Naive thymus-derived CD8-positive, alpha-beta T cell (primary cell): ENCODE measurements at regions not wholly inside any gene's neighbourhood (a gene's known extent, or its start where the extent isn't known, plus 50 kb on each side); places are given as distances from the start of the nearest gene placed in this dataset.

Experiments
- ATAC-seq, 2 donors: fragments of 150-1000 bp; cut with Tn5 transposase in 1 of 2; sonication (Bioruptor Pico), chemical (Tn5 transposase) in 1 of 2; 1 replicate in 1 of 2; 2 replicates in 1 of 2; pipeline ENCODE4 v1.10.0; 2021; ENCODE audit warnings: mild to moderate bottlenecking in 2 of 2, moderate library complexity in 2 of 2
- POLR2A ChIA-PET: fragments of 350-600 bp; sonication (Branson Sonifier 250); formaldehyde crosslinking; loops from one replicate; lab custom pipeline; 2021; ENCODE audit warnings: antibody characterized with exemption; lab: Charles Lee
- DNase-seq, 10 donors: peaks; one replicate each; pipeline versions ENCODE4 v3.0.0 to v3.0.0-alpha.2; 2020 to 2022
- H3K27ac Mint-ChIP-seq, 10 donors: one replicate each; pipeline ENCODE4 v1.8.0; 2020 to 2022; ENCODE audit warnings: mild to moderate bottlenecking in 10 of 10, mixed read lengths in 10 of 10, moderate library complexity in 4 of 10, inconsistent platforms in 1 of 10
- H3K27me3 Mint-ChIP-seq, 5 donors: one replicate each; pipeline ENCODE4 v1.8.0; 2021 to 2022; ENCODE audit warnings: mixed read lengths in 5 of 5
- H3K36me3 Mint-ChIP-seq, 3 donors: one replicate each; pipeline ENCODE4 v1.8.0; 2020 to 2022; ENCODE audit warnings: mixed read lengths in 3 of 3, mild to moderate bottlenecking in 2 of 3, inconsistent platforms in 1 of 3
- H3K4me1 Mint-ChIP-seq, 4 donors: one replicate each; pipeline ENCODE4 v1.8.0; 2021 to 2022; ENCODE audit warnings: mixed read lengths in 4 of 4
- H3K4me3 Mint-ChIP-seq, 10 donors: one replicate each; pipeline ENCODE4 v1.8.0; 2020 to 2022; ENCODE audit warnings: mild to moderate bottlenecking in 10 of 10, mixed read lengths in 10 of 10, moderate library complexity in 6 of 10, inconsistent platforms in 1 of 10
- H3K9me3 Mint-ChIP-seq, 9 donors: one replicate each; pipeline ENCODE4 v1.8.0; 2020 to 2022; ENCODE audit warnings: mixed read lengths in 9 of 9, mild to moderate bottlenecking in 3 of 9, inconsistent platforms in 1 of 9, moderate library complexity in 1 of 9

DNA sequence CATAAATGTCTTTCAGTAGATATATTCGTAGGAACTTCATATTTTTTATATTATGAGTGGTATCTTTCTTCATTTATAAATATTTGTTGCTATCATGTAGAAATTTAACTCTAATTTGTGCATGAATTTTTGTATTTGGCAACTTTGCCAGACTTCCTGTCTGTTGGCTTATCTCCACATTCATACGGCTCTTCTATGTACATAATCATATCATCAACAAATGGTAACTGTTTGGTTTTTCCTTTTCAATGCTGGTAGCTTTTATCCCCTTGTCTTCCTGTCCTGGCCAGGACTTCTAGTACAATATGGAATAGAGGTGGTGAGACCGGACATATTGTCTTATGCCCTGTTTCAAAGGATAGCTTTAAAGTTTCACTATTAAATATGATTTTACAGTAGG, 132.3 kb upstream of the COL5A1 start:
- no peak overlapping the region for H3K27ac Mint-ChIP-seq
- no peak for ATAC-seq
- no peak overlapping the region for H3K4me3 Mint-ChIP-seq
- no peaks in the 10 kb centered on the region for H3K36me3 Mint-ChIP-seq
- no peaks in the 10 kb centered on the region for H3K4me1 Mint-ChIP-seq
- DNase-seq, result no peak
- POLR2A ChIA-PET, result no interaction called here
- no peaks in the 10 kb centered on the region for H3K9me3 Mint-ChIP-seq
- H3K27me3 Mint-ChIP-seq, result peaks cover 0 to 11% (median 6%) of the 10 kb centered on the region in 5 donors

- H3K27ac Mint-ChIP-seq, result no peak overlapping the region
- no peaks in the 10 kb centered on the region for H3K9me3 Mint-ChIP-seq
- ATAC-seq (no peak), DNase-seq (no peak)
- no peak overlapping the region for H3K4me3 Mint-ChIP-seq
- POLR2A ChIA-PET, result no interaction called here
- no peaks in the 10 kb centered on the region for H3K36me3 Mint-ChIP-seq
- peaks cover 0 to 9% (median 5%) of the 10 kb centered on the region in 5 donors for H3K27me3 Mint-ChIP-seq
- no peaks in the 10 kb centered on the region for H3K4me1 Mint-ChIP-seq
Measured at GRCh38 chr9:134509817-134510216, 131.8 kb upstream of the COL5A1 start.

DNA sequence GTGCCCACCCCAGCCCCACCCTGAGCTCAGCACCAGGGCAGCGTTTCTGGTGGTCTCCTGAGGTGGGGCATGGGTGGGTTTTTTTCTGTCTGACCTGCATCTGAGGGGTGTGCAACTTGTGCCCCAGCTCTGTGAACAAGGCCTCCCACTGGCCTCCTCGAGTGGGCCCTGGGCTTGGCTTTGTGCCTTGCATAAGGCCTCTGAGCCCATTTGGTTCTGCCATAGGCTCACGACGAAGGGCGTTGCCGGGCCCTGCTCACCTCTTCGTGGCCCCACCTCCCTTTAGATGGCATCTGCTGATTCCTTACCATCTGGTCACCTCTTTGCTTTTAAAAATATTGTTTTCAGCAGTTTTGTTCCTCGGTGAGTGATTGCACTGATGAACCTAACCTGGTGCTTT, 127.1 kb upstream of the COL5A1 start:
- DNase-seq (no peak), ATAC-seq (no peak)
- Mint-ChIP-seq H3K9me3 (no peaks in the 10 kb centered on the region), H3K27ac (no peak overlapping the region), H3K36me3 (no peaks in the 10 kb centered on the region), H3K4me1 (peaks cover 0 to 2% (median 0%) of the 10 kb centered on the region in 4 donors), H3K27me3 (peaks cover 0 to 6% (median 1%) of the 10 kb centered on the region in 5 donors), H3K4me3 (no peak overlapping the region)
- POLR2A ChIA-PET, result no interaction called here

GRCh38 chr9:134515026-134515821, 126.4 kb upstream of the COL5A1 start:
- no peak overlapping the region for H3K4me3 Mint-ChIP-seq
- POLR2A ChIA-PET, result no interaction called here
- H3K4me1 Mint-ChIP-seq, result peaks cover 0 to 2% (median 0%) of the 10 kb centered on the region in 4 donors
- no peak for DNase-seq
- H3K9me3 Mint-ChIP-seq, result no peaks in the 10 kb centered on the region
- no peak for ATAC-seq
- no peaks in the 10 kb centered on the region for H3K36me3 Mint-ChIP-seq
- H3K27ac Mint-ChIP-seq, result peak overlapping the region in 2 of 10 donors; percentile 21 to 55
- peaks cover 0 to 6% (median 0%) of the 10 kb centered on the region in 5 donors for H3K27me3 Mint-ChIP-seq

DNA sequence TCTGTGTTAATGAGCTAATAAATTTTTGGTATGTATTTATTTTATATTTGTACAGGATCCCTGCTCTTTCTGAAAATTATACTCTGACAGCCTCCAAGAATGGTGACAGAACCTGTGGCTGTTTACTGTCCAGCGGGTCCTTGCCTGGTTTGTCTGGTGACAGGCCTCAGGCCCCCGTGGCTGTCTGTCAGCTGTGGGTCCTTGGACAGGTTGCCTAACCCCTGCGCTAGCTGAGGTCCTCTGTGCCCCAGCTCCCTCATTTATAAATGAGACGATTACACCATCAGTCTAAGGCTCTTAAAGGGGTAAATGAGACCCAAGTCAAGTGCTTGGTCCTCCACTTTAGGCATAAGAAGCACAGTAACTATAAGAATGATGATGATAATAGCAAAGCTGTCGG, 125.1 kb upstream of the COL5A1 start:
- H3K4me1 Mint-ChIP-seq, result peaks cover 0 to 2% (median 0%) of the 10 kb centered on the region in 4 donors
- no peak overlapping the region for H3K27ac Mint-ChIP-seq
- H3K27me3 Mint-ChIP-seq, result peaks cover 0 to 3% (median 0%) of the 10 kb centered on the region in 5 donors

DNA sequence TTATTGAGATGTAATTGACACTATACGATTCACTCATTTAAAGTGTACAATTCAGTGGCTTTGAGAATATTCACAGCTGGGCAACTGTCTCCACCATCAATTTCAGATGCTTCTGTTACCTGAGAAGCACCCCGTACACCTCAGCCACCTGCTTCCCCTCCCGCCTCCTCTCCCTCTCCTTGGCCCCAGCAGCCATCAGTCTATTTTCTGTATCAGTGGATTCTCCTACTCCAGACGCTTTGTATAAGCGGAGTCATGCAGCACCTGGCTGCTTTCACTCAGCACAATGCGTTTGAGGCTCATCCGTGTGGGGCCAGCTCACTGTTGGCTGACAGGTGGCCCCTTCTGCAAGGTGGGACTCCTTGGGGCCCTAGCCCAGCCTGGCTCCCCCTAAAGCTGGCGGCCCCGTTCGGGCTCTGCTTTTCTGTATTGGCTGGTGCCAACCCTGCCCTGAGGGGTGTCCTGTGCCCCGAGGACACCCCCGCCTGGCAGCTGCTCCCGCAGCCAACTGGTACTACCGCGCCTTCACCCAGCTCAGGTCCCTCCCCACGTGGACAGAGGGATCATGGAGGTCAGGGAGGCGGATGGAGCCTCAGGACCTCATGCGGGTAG, 124.4 kb upstream of the COL5A1 start:
- Mint-ChIP-seq H3K9me3 (peaks cover 0 to 8% (median 0%) of the 10 kb centered on the region in 9 donors), H3K36me3 (no peaks in the 10 kb centered on the region), H3K4me1 (peaks cover 0 to 2% (median 0%) of the 10 kb centered on the region in 4 donors), H3K27me3 (peaks cover 0 to 3% (median 0%) of the 10 kb centered on the region in 5 donors), H3K4me3 (no peak overlapping the region), H3K27ac (peak overlapping the region in 1 of 10 donors; percentile 16)
- POLR2A ChIA-PET, result no interaction called here
- no peak for DNase-seq
- no peak for ATAC-seq

More for the DNA sequence above, 125.1 kb upstream of the COL5A1 start:
- ATAC-seq (no peak), DNase-seq (no peak)
- POLR2A ChIA-PET, result no interaction called here
- Mint-ChIP-seq H3K36me3 (no peaks in the 10 kb centered on the region), H3K4me3 (no peak overlapping the region), H3K9me3 (peaks cover 0 to 8% (median 0%) of the 10 kb centered on the region in 9 donors)

GRCh38 chr9:134518004-134518606, 123.5 kb upstream of the COL5A1 start:
- ATAC-seq, result no peak
- POLR2A ChIA-PET, result no interaction called here
- Mint-ChIP-seq H3K27ac (no peak overlapping the region), H3K9me3 (peaks cover 0 to 8% (median 0%) of the 10 kb centered on the region in 9 donors), H3K4me3 (no peak overlapping the region), H3K4me1 (peaks cover 0 to 2% (median 0%) of the 10 kb centered on the region in 4 donors), H3K36me3 (no peaks in the 10 kb centered on the region), H3K27me3 (peaks cover 0 to 3% (median 0%) of the 10 kb centered on the region in 5 donors)
- DNase-seq, result no peak

DNA sequence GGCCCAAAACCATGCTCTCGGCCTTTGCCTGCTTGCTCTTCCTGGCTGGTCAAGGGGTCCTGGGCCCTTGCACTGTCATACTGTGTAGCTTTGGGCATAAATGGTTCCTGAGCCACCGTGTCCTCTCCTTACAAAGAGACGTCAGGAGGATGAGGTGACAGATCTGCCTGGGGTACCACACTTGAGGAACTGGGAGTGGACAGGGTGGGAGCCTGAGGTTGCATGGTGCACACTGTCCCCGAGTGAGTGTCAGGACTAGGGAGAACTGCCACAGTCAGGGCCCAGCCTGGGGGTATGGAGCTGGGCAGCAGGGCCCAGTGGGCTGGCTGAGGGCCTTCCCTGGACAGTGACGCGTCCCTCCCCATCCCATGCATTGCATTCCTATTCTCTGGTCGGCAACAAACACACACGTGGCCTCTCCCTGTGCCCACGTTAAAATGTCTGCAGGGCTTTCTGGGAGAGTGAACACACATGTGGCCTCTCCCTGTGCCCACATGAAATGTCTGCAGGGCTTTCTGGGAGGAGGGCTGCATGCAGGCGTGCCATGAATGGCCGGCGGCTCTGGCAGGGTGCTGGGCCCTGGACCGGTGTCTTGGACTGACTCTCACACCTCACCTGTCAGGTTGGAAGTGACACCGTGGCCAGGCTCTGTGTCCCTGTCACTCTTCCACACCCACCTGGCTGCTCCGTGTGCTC, 122.1 kb upstream of the COL5A1 start:
- peaks cover 0 to 2% (median 0%) of the 10 kb centered on the region in 4 donors for H3K4me1 Mint-ChIP-seq
- no peak for ATAC-seq
- no peak overlapping the region for H3K4me3 Mint-ChIP-seq
- H3K27ac Mint-ChIP-seq, result peak overlapping the region in 1 of 10 donors; percentile 75
- POLR2A ChIA-PET, result no interaction called here
- no peaks in the 10 kb centered on the region for H3K27me3 Mint-ChIP-seq
- DNase-seq, result no peak
- peaks cover 0 to 8% (median 0%) of the 10 kb centered on the region in 9 donors for H3K9me3 Mint-ChIP-seq
- no peaks in the 10 kb centered on the region for H3K36me3 Mint-ChIP-seq

GRCh38 chr9:134521817-134522501, 119.6 kb upstream of the COL5A1 start:
- POLR2A ChIA-PET, result no interaction called here
- no peak for ATAC-seq
- Mint-ChIP-seq H3K9me3 (peaks cover 0 to 8% (median 0%) of the 10 kb centered on the region in 9 donors), H3K36me3 (peaks cover 0 to 2% (median 0%) of the 10 kb centered on the region in 3 donors), H3K4me3 (no peak overlapping the region), H3K27me3 (peaks cover 0 to 10% (median 8%) of the 10 kb centered on the region in 5 donors), H3K27ac (no peak overlapping the region), H3K4me1 (no peaks in the 10 kb centered on the region)
- DNase-seq, result no peak

DNA sequence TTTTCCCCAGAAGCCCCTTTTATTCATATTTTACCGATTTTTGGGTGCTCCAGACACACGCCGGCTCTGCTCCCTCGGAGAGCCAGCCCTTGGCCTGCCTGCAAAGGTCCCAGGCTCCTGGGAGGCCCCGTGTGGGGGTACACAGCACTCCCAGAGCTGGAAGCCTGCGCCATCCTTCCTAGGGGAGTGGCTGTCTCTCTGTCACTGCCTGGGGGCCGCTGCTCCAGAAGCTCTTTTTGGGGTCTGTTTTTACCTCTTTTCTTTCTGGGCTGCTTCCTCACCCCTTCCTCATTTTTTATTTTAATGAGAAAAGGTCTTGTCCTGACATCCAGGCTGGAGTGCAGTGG, 119.1 kb upstream of the COL5A1 start:
- Mint-ChIP-seq H3K36me3 (peaks cover 0 to 2% (median 0%) of the 10 kb centered on the region in 3 donors), H3K27ac (no peak overlapping the region), H3K27me3 (peaks cover 0 to 12% (median 8%) of the 10 kb centered on the region in 5 donors), H3K4me3 (no peak overlapping the region), H3K9me3 (peaks cover 0 to 8% (median 0%) of the 10 kb centered on the region in 9 donors), H3K4me1 (no peaks in the 10 kb centered on the region)
- ATAC-seq, result no peak
- DNase-seq, result no peak
- POLR2A ChIA-PET, result no interaction called here

- Mint-ChIP-seq H3K27ac (no peak overlapping the region), H3K27me3 (peaks cover 0 to 13% (median 8%) of the 10 kb centered on the region in 5 donors), H3K4me1 (no peaks in the 10 kb centered on the region), H3K36me3 (peaks cover 0 to 2% (median 0%) of the 10 kb centered on the region in 3 donors), H3K9me3 (peaks cover 0 to 8% (median 0%) of the 10 kb centered on the region in 9 donors), H3K4me3 (no peak overlapping the region)
- no peak for DNase-seq
- POLR2A ChIA-PET, result no interaction called here
- no peak for ATAC-seq
Measured at GRCh38 chr9:134522976-134523375, 118.6 kb upstream of the COL5A1 start.
